AG09319 (cell line): ENCODE measurements at regions not wholly inside any gene's neighbourhood (a gene's known extent, or its start where the extent isn't known, plus 50 kb on each side); places are given as distances from the start of the nearest gene placed in this dataset.

Experiments used
- DNase-seq: peaks from one replicate; pipeline ENCODE4 v3.0.0-alpha.2; 2010; ENCODE audit warnings: low read depth; ENCODE audit errors: extremely low read depth
- TF ChIP-seq, protein P1 (sequence below): IDR thresholded peaks from 2 replicates; pipeline ENCODE4 v1.5.1; 2011; ENCODE audit warnings: low read depth, mild to moderate bottlenecking, inconsistent platforms, low read length, moderate library complexity

DNA sequence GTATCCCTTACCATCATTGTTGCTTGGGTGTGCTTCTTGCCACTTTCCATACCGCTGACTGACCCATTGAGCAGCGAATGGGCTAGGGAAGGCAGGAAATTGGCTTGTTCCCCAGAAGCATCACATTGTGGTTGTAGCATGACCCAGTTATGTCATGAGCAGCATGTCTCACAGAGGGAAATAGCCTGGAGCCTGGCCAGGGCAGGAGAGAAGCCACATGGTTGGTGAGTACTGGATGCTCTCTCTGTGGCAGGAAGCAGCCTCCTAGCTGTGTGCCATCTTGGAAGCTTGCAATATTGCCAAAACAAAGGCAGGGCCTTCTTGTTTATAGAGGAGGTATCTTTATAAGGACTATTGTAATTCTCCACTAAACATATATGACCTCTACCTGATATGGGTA, 482.6 kb downstream of the PIK3C3 start:
- TF ChIP-seq, protein P1, sequence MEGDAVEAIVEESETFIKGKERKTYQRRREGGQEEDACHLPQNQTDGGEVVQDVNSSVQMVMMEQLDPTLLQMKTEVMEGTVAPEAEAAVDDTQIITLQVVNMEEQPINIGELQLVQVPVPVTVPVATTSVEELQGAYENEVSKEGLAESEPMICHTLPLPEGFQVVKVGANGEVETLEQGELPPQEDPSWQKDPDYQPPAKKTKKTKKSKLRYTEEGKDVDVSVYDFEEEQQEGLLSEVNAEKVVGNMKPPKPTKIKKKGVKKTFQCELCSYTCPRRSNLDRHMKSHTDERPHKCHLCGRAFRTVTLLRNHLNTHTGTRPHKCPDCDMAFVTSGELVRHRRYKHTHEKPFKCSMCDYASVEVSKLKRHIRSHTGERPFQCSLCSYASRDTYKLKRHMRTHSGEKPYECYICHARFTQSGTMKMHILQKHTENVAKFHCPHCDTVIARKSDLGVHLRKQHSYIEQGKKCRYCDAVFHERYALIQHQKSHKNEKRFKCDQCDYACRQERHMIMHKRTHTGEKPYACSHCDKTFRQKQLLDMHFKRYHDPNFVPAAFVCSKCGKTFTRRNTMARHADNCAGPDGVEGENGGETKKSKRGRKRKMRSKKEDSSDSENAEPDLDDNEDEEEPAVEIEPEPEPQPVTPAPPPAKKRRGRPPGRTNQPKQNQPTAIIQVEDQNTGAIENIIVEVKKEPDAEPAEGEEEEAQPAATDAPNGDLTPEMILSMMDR = no peak
- DNase-seq = no peak

DNA sequence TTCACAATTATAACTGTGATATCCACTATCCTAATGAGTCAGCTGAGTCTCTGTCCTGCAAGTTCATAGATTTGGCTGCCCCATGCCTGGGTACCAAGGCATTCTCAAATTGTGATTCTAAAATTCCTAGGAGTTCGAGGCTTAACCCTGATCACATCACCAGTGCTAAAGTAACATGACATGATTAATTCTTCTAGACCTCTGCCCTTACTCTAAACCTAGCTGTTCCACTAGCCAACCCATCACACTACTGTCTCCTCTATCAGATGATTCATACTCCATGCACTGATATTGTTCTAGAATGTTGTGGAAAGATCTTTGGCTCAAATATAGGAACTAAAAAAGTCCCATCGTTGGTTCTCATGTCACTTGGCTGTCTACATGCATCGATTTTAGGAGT, 487.6 kb downstream of the PIK3C3 start:
- TF ChIP-seq, protein P1 = no peak
- DNase-seq = no peak

DNA sequence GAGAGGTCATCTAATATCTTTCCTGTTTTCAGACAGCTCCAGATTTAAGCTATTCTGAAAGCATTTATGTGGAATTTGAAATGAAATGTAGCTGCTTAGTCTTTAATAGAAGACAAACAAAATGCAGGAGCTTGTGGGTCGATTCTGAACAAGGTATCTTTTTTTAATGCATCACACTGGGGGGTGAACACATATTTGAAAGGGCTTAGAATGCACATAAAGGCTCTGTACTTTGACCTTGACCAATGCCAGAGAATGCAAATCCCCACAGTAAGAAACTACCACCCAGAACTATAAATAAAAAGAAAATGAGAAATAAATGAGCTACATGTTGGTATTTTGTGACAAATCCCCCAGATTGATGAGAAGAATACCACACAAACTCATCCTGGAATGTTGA, 489.3 kb downstream of the PIK3C3 start:
- TF ChIP-seq, protein P1 = no peak
- DNase-seq = no peak

DNA sequence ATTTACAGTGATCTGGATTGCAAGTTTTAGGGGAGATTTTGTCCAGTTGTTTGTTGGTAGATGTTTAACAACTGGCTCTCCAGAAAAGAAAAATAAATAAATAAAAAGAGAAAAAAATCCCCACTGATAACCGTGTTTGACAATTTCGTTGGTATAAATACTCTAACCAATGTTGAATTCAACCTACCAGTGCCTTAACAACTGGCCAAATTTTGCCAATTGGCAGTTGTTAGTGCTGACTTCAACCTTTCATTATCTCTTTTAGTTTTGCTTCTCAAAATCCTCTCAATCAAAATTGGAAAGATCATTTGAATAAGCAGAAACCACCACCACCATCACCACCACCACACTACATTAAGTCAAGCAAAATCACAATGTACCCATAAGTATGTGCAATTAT, 490.3 kb downstream of the PIK3C3 start:
- DNase-seq = no peak
- TF ChIP-seq, protein P1 = no peak

DNA sequence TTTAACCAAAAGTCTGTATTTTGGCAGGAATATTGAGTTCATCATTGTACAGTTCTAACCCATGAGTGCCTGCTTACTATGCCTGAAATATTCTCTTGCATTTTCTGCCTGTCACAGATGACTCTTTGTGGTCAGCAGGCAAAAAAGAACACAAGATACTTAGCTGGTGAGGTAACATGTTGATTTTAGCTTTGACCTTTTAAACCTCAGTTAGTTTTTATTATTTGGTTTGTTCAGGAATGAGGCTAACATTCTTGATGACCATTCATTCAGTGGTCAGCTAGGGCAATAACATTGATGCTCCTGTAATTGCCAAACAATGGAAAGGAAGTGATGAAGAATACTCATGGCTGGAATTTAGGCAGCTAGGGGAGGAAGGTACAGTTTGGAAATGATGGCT, 491.2 kb downstream of the PIK3C3 start:
- DNase-seq = no peak
- TF ChIP-seq, protein P1 = no peak

DNA sequence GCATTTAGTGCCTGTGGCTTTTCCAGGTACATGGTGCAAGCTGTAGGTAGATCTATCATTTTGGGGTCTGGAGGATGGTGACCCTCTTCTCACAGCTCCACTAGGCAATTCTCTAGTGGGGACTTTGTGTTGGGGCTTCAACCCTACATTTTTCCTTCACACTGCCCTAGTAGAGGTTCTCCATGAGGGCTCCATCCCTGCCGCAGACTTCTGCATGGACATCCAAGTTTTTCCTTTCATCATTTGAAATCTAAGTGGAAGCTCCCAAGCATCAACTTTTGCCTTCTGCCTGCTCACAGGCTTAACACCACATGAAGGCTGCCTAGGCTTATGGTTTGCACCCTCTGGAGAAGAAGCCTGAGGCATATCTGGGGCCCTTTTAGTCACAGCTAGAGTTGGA, 492.7 kb downstream of the PIK3C3 start:
- no peak for DNase-seq
- TF ChIP-seq, protein P1 = no peak

DNA sequence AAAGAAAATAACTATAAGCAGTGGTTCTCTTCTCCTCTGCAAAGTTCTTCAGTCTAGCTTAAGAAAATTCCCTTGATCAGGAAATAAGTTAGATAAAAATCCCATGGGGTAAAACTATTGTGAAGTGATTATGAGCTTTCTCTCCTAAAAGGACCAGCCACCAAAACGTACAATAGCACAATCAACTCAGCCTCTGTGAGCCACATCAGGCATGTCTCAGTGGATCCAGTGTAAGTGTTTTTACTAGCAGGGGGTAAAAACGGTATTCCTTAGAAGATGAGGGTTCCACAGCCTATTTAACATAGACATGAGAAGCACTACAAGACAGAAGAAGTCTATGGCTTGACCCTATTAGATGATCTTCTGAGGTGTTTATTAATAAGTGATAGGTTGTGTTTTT, 503.2 kb downstream of the PIK3C3 start:
- DNase-seq = no peak
- TF ChIP-seq, protein P1 = no peak
